ENCODE measurements at regions not wholly inside any gene's neighbourhood (a gene's known extent, or its start where the extent isn't known, plus 50 kb on each side); places are given as distances from the start of the nearest gene placed in this dataset.
"Not testable (repeated sequence)": the region's sequence is repeated elsewhere in the genome, so short reads cannot be mapped to it uniquely, and the experiment has no call there.

GRCh38 chr15:95153201-95153600 is 921.8 kb downstream of the MCTP2 start:
- not testable (repeated sequence) for DNase-seq

- DNase-seq: no peak
These were observed 929.0 kb downstream of the MCTP2 start for GRCh38 chr15:95160316-95160715.

GRCh38 chr15:95162069-95162468 is 930.7 kb downstream of the MCTP2 start:
- no peak for DNase-seq

- no peak for DNase-seq
These were observed 931.2 kb downstream of the MCTP2 start for GRCh38 chr15:95162531-95162930.

- DNase-seq: no peak
These were observed 931.7 kb downstream of the MCTP2 start for GRCh38 chr15:95162967-95163531.

GRCh38 chr15:95168152-95168551 is 936.8 kb downstream of the MCTP2 start:
- DNase-seq: no peak

- no peak for DNase-seq
These were observed 937.6 kb downstream of the MCTP2 start for GRCh38 chr15:95168951-95169431.

GRCh38 chr15:95169541-95170459 is 938.4 kb downstream of the MCTP2 start:
- DNase-seq: no peak

GRCh38 chr15:95170561-95171380 is 939.4 kb downstream of the MCTP2 start:
- no peak for DNase-seq

GRCh38 chr15:95171564-95171963 is 940.2 kb downstream of the MCTP2 start:
- no peak for DNase-seq

GRCh38 chr15:95174301-95175259 is 943.2 kb downstream of the MCTP2 start:
- no peak for DNase-seq

GRCh38 chr15:95175914-95176658 is 944.7 kb downstream of the MCTP2 start:
- DNase-seq: no peak

GRCh38 chr15:95176794-95177577 is 945.6 kb downstream of the MCTP2 start:
- DNase-seq: no peak

- no peak for DNase-seq
These were observed 949.2 kb downstream of the MCTP2 start for GRCh38 chr15:95180530-95180929.

- no peak for DNase-seq
These were observed 950.7 kb downstream of the MCTP2 start for GRCh38 chr15:95182091-95182490.

- DNase-seq: no peak
These were observed 961.6 kb downstream of the MCTP2 start for GRCh38 chr15:95192923-95193322.

- DNase-seq: no peak
These were observed 963.4 kb downstream of the MCTP2 start for GRCh38 chr15:95194746-95195145.

- DNase-seq: no peak
These were observed 965.0 kb downstream of the MCTP2 start for GRCh38 chr15:95196176-95196915.

- no peak for DNase-seq
These were observed 971.4 kb downstream of the MCTP2 start for GRCh38 chr15:95202569-95203349.
